ENCODE measurements at regions not wholly inside any gene's neighbourhood (a gene's known extent, or its start where the extent isn't known, plus 50 kb on each side); places are given as distances from the start of the nearest gene placed in this dataset.
"Not testable (repeated sequence)": the region's sequence is repeated elsewhere in the genome, so short reads cannot be mapped to it uniquely, and the experiment has no call there.

DNA sequence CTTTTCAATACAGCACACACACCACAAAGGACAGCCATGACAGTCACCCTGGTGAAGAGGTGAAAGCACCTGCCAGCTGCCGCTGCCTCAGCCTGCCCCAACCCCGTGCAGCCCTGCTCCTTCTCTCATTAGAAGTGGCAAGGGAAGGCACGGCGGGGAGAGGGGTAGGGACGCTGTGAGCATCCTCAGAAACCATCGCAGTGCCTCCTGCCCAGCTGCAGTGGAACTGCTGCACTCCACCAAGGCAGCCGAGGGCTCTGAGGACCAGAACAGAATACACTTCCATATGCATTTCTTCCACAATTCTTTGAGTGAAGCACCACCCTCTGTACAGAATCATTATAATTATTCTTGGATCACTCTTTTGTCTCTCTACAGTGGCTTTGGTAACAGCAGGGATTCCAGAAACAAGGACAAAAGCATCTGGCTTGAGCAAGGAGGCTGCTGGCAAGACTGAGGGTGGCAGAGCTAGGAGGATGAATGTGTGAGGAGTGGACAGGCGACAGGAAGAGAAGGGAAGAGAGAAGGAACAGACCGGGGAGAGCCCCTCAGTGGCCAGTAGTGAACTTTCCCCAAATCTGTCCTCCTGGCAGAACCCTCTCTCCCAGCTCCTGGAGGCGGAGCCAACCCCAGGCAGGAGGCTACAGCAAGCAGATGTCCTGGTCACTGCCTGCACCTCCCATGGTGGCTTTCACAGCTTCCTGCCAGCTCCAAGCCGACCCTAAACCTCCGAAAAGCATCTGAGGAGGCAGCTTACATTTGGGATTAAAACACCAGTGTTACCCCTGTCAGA is 73.2 kb downstream of the MTNR1A start:
- no peak for DNase-seq (ENCODE audit: low read depth in 2 of 2)

DNA sequence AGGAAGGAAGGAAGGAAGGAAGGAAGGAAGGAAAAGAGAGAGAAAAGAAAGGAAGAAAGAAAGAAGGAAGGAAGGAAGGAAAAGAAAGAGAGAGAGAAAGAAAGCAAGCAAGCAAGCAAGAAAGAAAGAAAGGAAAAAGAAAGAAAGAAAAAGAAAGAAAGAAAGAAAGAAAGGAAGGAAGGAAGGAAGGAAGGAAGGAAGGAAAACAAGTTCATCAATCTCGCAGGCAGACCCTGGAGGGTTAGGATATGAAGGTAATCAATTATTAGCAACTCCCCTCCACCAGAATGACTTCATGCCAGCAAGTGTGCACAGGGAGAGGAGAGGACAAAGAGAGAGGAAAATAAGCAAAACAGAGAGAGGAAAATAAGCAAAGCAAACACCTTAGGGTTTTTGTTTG is 80.2 kb downstream of the MTNR1A start:
- no peak for DNase-seq (ENCODE audit: low read depth in 2 of 2)

DNA sequence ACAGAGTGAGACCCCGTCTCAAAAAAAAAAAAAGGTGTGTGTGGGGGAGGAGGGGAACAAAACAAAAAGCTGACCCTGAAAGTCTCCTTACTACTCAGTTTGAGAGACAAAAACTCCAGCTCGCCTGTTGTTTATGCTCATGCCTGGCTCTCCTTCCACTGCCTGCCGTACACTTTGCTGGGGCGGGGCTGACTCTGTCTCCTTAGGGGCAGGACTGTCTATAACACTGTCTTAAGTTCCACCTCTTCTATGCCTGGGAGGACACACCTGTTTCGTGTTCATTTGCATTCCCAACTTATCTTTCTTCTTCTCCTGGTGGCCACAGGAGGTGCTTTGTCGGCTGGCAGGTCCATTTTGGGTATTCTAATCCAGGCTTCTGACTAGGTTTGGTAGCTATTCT is 81.4 kb downstream of the MTNR1A start:
- no peak for DNase-seq (ENCODE audit: low read depth in 2 of 2)

DNA sequence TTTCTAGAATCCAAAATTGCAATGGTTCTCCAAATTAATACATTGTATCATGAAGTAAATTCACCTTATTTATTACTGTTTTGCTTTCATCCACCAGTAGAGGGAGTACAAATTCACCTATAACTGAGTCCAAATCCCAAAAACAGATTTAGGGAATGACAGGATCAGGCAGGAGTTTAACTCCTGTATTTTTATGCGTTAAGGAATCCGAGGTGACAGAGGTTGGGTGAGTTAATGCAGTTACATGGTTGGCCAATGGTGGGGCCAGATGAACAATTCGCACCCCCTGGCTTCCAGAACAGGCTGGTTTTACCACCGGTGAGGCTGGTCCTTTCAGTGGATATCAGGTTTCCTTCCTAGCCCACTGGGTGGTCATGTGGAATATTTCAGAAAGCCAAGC is 82.4 kb downstream of the MTNR1A start:
- peak; percentile 13 to 15 for DNase-seq (ENCODE audit: low read depth in 2 of 2)

DNA sequence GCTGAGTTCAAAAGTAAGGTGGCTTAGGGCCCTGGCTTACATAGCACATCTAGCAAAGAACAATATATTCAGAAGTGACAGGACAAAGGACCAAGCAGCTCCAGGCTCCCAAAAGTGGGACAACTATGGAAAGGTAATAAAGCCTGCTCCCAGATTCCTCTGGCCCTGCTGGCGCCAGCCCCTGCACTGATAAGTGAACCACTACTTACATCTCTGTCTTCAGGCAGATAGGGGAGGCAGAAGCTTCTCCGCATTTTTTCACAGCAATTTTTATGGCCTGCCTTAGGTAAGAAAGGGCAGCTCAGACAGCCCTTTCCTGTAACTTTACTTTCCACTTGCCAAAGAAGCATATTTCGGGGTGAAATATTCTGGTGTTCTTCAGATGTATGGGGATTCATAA is 83.9 kb downstream of the MTNR1A start:
- no peak for DNase-seq (ENCODE audit: low read depth in 2 of 2)

DNA sequence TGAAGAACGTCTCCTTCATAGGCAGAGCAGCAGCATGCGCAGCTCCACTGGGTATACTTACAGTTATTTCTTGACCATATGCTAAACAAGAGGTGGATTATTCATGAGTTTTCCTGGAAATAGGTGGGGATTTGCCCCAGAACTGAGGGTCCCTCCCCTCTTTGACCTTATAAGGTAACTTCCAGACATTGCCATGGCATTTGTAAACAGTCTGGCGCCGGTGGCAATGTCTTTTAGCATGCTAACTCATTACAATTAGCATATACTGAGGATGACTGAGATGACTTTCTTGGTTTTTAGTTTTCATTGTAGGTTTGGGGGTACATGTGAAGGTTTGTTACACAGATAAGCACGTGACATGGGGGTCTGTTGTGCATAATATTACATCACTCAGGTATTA is 97.3 kb downstream of the MTNR1A start:
- DNase-seq (ENCODE audit: low read depth in 2 of 2), result no peak

DNA sequence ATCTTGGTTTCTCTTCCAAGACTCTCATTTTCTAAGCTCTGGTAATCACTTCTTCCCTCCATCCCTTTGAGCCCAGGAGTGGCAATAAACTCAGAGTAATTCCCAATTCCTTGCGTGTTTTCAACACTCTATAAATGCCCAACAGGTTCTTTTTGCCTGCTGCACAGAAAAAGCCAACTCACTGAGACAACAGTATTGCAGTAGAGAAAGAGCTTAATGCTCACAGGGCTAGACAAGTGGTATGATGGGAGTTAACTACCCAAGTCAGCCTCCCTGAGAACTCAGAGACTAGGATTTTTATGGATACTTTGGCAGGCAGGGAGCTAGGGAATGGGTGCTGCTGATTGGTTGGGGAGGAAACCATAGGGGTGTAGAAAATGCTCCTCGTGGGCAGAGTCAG is 103.4 kb downstream of the MTNR1A start:
- no peak for DNase-seq (ENCODE audit: low read depth in 2 of 2)

DNA sequence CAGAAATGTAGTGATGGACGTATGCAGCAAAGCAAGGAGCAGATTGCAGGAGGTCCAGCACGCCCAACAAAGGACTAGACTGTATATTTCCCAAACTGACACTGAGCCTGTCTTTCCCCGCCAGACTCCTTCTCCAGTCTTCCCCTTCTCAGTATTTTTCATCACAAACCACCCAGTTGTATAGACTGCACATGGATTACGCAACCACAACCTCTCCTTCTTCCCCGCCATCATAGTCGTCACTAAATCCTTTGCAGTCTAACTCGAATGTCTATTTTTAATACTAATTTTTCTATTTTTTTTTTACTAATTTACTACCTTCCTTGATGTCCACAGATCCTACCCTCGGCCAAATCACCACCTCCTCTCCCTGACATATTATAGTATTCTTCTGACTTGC is 105.4 kb downstream of the MTNR1A start:
- no peak for DNase-seq (ENCODE audit: low read depth in 2 of 2)

DNA sequence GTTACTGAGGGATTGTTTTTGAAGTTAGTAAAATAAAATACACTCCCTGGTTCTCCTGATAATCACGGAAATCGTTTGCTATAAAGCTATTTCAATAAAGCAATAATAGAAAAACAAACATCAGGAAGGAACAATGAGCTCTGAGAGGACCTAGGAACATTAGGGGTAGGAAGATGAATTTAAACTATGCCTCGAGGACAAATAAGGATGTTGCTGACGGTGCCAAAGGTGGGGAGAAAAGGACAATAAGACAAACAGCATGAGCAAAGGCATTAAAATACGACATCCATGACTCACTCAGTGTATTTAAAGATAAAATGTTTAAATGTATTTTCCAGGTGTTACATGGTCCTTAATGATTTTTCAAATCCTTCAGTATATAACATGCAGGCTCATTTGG is 110.3 kb downstream of the MTNR1A start:
- no peak for DNase-seq (ENCODE audit: low read depth in 2 of 2)

DNA sequence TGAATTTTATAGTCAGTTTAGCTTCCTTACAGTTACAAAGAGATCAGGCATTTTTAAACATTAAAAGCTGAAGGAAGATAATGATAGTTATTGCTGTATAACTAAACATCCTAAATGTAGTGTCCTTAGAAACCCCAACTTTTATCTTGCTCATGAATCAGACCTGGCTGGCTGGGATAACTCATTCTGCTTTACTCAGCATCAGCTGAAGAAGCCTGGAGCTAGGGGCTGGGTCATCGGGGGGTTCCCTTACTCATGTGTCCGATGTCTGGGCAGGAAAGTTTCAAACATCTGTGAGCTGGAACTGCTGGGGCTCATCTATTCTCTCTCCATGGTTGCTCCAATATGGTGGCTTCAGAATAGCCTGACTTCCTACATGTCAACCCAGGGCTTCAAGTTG is 113.9 kb downstream of the MTNR1A start:
- no peak for DNase-seq (ENCODE audit: low read depth in 2 of 2)

DNA sequence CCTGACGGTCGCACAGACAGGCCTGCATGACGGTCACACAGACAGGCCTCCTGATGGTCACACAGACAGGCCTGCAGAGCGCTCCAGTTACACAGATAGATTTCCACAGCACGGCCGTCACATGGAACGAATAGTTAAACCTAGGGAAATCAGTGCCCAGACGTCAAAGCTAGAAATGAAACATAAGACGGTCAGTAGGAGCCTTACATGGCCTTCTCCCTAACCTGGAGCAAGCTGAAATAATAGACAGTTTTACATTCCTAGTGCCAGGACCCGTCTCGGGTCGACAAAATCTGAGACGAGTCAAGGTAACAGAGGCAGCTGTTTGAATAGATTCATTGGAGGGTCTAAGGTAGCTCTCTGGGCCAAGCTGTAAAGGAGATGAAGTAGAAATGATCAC is 126.9 kb downstream of the MTNR1A start:
- DNase-seq (ENCODE audit: low read depth in 2 of 2), result no peak

DNA sequence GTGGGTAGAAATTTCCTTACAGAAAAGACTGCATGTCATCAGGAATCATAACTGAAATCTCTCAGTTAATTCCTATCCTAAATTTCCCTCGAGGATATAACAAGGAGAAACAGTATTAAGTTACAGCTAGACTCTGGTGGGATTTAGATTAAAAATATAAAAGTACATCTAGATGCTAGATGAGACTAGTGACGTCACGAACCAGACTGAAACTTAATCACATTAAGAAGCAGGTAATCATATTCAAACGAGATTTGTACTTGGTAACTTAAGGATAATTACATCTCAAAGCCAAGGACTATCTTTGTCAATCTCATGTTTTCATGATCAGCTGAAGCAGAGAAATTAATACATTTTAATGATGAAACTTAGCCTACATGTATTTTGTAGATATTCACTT is 130.6 kb downstream of the MTNR1A start:
- no peak for DNase-seq (ENCODE audit: low read depth in 2 of 2)

DNA sequence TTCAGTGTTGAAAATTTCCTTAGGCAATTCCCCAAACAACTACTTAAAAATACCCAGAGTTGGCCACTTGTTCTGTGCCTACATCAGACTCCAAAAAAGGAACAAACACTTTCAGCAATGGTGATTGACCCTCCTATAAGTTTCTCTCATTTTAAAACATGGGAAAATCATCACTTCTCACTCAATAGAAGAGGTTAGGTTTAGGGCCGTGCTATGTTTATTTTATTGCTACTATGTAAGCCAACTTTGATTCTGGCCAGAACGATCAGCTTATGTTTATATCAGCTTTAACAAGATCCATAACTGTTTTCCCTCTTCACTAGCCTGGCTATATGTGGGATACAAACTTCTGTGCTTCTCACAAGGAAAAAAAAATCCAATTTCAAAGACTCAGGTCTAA is 133.1 kb downstream of the MTNR1A start:
- DNase-seq (ENCODE audit: low read depth in 2 of 2), result no peak

DNA sequence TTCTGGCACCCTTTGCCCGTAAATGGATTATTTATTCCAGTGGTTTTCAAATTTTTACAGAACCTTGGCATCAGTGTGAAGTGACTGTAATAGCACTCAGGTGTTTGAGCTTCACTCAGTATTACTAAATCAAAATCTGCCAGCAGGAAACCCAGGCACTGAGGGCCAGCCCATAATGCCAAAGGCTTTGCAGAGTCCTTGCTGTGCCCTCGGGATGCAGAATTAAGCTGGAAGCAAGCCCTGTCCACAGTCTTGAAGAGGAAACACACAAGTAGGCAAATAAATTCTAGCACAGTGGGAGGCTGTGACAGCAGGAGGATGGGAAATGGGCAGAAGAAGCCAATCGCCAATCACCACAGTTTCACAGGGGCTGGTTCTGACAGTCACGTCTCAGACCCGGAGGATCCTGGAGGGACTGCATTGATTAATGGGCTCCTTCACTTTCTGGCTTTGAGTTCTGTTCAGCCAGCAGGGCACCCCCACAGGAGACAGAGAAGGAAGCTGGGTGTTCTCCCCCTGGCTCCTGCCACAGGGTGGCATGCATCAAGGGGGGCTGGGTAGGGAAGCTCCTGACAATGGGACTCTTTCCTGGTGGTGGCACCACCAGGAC is 138.8 kb downstream of the MTNR1A start:
- no peak for DNase-seq (ENCODE audit: low read depth in 2 of 2)

DNA sequence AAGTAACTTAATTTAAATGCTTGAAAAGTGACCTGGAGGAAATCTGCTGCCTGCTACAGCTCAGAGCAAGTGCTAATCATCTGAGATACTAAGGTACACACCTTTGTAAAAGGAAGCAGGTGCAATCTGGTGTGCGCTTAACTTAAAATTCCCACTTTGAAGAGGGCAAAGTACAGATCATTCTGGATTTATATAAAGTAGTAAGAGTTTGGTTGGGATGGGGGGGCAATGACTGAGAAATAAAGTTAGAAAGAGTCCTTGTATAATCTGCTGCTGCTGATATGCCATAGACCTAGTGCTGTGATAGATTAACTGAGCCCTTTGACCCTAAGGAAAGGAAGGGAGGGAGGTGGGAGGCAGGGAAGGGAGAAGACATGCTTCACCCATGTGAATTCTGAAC is 141.0 kb downstream of the MTNR1A start:
- DNase-seq (ENCODE audit: low read depth in 2 of 2), result no peak

DNA sequence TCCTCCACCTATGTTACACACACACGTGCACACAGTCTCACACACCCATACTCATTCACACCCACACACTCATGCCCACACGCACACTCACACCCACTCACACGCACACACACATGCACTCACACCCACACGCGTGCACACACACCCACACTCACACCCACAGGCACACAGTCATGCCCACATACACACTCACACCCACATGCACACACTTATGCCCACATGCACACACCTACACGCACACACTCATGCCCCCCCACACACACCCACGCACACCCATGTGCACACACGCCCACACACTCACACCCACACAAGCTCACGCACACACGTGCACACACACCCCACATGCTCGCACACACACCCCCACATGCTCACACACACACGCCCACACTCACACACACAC is 140.0 kb downstream of the F11 start:
- DNase-seq (ENCODE audit: low read depth in 2 of 2), result no peak

DNA sequence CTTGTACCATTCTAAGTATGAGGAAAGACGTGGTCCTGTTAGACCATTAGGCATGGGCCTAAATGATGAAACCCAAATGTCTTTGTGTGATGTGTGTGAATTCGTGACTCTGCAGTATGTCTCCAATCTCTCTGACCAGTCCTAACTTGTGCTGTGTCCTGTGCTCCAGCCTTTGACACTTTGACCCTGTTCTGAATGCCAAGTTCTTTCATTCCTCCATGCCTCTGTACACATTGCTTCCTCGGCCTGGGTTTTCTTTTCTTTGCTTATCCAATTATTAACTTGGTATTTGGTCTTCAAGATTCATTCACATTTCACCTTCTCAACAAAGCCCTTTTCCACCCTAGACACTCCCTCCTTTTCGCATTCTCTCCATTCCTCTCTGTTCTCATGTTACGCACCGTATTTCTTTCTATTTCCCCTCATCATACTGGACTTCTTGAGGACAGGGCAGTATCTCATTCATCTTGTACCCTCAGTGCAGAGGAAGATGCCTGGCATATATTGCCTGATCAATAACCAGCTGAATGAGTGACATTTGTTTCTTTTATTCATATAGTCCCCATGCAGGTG is 138.7 kb downstream of the F11 start:
- no peak for DNase-seq (ENCODE audit: low read depth in 2 of 2)

DNA sequence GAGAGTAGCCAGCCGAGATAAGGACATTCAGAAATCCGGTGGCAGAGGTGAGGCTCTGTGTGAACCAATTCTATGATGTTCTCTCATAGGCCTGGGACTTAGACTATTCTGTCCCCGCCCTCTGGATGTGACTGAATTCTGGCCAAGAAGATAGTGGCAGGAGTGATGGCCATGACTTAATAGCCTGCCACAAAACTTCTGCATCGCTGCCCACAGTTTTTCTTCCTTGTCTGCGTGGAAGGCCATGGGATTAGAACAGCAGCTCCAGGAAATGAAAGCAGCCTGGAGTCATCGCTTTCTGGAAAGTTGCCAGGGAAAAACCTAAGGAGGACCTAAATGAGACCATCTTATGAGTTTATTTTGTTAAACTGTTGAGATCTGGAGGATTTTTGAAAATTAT is 134.7 kb downstream of the F11 start:
- peak in 1 of 2 experiments; percentile 1 for DNase-seq (ENCODE audit: low read depth in 2 of 2)

DNA sequence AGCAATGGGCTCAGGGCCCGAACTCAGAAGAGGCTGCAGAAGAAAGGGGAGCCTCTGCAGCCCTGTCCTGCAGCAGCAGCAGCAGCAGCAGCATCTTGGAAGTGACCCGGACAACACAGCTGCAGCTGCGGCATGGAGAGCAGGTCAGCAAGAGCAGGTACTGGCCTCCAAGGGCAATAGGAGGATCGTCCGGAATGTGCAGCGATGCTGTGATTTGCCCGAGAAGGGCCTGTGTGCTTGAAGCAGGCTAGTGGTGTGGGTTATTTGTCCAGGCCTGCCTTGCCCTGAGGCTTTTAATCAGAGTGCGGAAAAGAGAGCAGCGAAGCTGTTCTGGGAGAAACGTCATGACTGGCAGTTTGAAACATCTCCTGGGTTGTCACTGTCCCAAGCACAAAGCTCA is 126.0 kb downstream of the F11 start:
- no peak for DNase-seq (ENCODE audit: low read depth in 2 of 2)

DNA sequence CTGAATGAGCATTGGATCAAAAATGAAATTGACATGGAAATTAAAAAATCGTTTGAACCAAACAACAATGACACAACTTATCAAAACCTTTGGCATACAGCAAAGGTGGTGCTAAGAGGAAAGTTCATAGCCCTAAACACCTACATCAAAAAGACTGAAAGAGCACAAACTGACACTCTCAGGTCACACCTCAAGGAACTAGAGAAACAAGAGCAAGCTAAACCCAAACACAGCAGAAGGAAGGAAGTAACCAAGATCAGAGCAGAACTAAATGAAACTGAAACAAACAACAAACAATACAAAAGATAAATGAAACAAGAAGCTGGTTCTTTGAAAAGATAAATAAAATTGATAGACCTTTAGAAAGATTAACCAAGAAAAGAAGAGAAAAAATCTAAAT is 118.3 kb downstream of the F11 start:
- not testable (repeated sequence) for DNase-seq (ENCODE audit: low read depth in 2 of 2)

DNA sequence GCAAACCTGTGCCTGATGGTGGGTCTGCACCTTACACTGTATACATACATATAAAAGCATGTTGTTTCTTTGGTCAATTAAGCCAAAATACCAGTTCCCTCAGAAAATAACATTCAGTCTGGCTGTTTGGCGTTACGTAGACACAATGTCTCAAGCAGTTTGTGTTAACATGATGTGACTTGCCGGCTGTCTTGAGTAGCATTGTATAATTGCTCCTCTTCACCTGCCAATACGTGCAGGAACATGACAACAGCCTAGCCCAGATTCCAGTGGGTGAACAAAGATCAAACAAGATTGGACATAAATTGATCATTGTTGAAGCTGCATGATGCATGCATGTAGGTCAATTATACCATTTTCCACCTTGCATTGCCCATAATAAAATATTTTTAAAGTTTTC is 102.3 kb downstream of the F11 start:
- no peak for DNase-seq (ENCODE audit: low read depth in 2 of 2)

DNA sequence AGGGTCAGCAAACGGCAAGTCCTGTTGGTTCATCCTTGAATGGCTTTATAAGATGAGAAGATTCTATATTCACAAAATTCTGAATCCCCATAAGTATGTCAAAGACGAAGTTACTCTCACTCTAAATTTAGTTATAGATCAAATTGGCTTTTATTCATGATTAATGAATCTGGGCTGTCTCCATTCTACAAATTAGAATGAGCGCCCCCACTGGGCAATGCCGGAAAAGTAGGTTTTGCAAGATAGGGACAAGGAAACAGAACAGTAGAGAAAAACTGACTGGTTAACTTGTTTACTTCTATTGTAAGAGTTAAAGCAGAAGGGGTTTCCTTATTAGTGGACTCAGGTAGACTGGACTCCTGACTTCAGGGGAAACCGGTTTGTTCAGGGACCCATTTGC is 100.3 kb downstream of the F11 start:
- no peak for DNase-seq (ENCODE audit: low read depth in 2 of 2)

DNA sequence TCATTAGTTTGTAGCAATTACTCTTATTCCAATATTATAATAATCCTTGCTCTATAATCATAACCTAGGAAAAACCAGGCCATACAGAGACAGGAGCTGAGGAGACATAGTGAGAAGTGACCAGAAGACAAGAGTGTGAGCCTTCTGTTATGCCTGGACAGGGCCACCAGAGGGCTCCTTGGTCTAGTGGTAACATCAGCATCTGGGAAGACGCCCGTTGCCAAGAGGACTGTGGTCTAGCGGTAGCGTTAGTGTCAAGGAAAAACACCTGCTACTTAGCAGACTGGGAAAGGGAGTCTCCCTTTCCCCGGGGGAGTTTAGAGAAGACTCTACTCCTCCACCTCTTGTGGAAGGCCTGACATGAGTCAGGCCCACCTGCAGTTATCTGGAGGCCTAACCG is 97.0 kb downstream of the F11 start:
- DNase-seq (ENCODE audit: low read depth in 2 of 2), result not testable (repeated sequence)

Data from fibroblast of skin of left biceps (primary cell).